Testis (tissue), 2 donors: ENCODE measurements at regions not wholly inside any gene's neighbourhood (a gene's known extent, or its start where the extent isn't known, plus 50 kb on each side); places are given as distances from the start of the nearest gene placed in this dataset.

Experiments
- POLR2A ChIP-seq: fragments of 450-650 bp; IDR thresholded peaks from one replicate; pipeline ENCODE4 v1.6.1; 2017; ENCODE audit warnings: antibody characterized with exemption, mild to moderate bottlenecking, moderate library complexity
- TF ChIP-seq, protein P1 (sequence below), 3 experiments: fragments of 450-650 bp in 2 of 3; fragments of 200-600 bp in 1 of 3; sonication (generic) in 1 of 3; IDR thresholded peaks; one replicate each; pipeline ENCODE4 v1.5.1; 2016 to 2019; ENCODE audit warnings: antibody characterized with exemption in 3 of 3, mild to moderate bottlenecking in 2 of 3, moderate library complexity in 1 of 3

DNA sequence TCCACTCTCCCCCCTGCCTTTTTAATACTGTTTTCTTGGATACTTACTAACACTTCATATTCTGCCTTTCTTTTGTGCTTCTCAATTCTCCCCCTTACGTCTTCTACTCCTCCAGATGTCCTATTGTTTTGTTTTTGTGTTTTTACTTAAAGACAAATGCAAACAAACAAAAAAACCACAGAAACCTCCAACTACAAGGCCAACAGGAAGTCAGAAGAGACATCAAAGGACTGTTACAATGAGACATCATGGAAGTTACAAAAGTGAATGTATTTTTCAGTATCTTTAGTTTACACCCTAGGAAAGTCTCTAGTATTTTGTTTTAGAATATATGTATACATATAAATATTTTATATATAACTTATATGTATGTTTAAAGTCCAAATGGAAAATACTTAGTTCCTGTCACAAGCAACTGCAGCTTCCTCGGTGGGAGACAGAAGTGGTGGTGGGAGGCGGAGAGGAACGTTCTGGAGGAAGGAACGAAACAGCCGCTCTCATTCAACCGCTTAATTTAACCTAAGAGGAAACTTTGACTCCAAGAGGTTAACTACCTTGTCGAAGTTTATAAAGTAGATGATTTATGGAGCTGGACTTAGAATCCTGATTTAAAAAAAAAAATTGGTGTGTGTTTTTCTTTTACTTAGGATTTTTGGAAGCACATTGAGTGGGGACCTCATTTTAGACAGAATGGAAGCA lies 168.9 kb upstream of the PDE10A start:
- TF ChIP-seq, protein P1, sequence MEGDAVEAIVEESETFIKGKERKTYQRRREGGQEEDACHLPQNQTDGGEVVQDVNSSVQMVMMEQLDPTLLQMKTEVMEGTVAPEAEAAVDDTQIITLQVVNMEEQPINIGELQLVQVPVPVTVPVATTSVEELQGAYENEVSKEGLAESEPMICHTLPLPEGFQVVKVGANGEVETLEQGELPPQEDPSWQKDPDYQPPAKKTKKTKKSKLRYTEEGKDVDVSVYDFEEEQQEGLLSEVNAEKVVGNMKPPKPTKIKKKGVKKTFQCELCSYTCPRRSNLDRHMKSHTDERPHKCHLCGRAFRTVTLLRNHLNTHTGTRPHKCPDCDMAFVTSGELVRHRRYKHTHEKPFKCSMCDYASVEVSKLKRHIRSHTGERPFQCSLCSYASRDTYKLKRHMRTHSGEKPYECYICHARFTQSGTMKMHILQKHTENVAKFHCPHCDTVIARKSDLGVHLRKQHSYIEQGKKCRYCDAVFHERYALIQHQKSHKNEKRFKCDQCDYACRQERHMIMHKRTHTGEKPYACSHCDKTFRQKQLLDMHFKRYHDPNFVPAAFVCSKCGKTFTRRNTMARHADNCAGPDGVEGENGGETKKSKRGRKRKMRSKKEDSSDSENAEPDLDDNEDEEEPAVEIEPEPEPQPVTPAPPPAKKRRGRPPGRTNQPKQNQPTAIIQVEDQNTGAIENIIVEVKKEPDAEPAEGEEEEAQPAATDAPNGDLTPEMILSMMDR (IDR thresholded peaks at IDR 0.05), result no peak
- no peak for TF ChIP-seq POLR2A
